Stimulated activated CD8-positive, alpha-beta memory T cell treated with anti-CD3 and anti-CD28 coated beads, Interleukin-4, amount 100 ng/mL, for 4 hours (primary cell): ENCODE measurements at regions not wholly inside any gene's neighbourhood (a gene's known extent, or its start where the extent isn't known, plus 50 kb on each side); places are given as distances from the start of the nearest gene placed in this dataset.

Experiments used
- DNase-seq, 2 donors: peaks; one replicate each; pipeline ENCODE4 v3.0.0-alpha.2; 2020; ENCODE audit warnings: low read depth in 2 of 2, low spot score in 1 of 2

GRCh38 chr16:17606460-17606859, 135.7 kb upstream of the XYLT1 start:
- no peak for DNase-seq

DNA sequence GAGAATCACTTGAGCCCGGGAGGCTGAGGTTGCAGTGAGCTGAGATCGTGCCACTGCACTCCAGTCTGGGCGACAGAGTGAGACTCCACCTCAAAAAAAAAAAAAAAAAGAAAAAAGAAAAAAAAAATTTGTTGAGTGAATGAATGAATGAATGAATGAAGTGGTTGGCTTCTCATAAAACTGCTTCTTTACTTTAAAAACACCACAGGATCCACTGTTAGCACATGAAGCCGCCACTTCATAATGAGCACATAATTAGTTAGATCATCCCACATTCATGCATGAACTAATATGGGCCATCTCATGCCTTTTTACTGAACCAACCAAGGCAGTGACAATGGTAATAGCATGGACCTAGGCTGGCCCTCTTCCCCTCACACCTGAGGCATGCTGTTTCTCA, 135.0 kb upstream of the XYLT1 start:
- DNase-seq, result no peak

DNA sequence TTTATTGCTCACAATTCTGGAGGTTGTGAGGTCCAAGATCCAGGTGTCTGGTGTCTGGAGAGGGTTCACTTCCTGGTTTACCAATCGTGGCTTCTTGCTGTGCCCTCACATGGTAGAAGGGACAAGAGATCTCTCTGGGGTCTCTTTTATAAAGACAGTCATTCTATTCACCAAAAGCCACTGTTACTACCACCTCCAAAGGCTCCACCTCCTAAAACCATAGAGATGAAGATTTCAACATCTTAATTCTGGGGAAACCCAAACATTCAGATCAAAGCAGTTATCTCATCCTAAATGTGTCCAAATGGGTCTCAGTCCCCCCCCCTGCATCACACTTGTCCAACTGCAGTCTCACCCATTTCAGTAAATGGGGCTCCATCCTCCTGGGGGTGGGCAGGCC, 132.9 kb upstream of the XYLT1 start:
- DNase-seq, result no peak

GRCh38 chr16:17602678-17603077, 131.9 kb upstream of the XYLT1 start:
- no peak for DNase-seq

DNA sequence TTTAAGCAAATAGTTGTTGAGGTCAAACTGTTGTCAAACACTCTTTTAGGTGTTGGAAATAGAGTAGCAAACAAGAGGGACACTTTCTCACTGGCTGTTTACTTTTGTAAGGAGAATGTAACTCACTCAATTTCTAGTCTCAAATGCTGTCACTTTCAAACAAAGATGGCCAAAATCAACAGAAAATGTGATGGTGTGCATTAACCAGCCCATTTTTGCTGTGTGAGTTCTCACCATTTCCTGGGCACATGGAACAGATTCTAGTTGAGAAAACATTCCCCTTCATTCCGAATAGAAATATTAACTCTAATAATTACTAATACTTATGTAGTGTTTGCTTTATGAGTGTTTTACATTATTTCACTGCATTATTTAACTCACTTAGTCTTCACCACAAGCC, 128.2 kb upstream of the XYLT1 start:
- DNase-seq, result no peak

GRCh38 chr16:17591655-17592405, 121.1 kb upstream of the XYLT1 start:
- no peak for DNase-seq

DNA sequence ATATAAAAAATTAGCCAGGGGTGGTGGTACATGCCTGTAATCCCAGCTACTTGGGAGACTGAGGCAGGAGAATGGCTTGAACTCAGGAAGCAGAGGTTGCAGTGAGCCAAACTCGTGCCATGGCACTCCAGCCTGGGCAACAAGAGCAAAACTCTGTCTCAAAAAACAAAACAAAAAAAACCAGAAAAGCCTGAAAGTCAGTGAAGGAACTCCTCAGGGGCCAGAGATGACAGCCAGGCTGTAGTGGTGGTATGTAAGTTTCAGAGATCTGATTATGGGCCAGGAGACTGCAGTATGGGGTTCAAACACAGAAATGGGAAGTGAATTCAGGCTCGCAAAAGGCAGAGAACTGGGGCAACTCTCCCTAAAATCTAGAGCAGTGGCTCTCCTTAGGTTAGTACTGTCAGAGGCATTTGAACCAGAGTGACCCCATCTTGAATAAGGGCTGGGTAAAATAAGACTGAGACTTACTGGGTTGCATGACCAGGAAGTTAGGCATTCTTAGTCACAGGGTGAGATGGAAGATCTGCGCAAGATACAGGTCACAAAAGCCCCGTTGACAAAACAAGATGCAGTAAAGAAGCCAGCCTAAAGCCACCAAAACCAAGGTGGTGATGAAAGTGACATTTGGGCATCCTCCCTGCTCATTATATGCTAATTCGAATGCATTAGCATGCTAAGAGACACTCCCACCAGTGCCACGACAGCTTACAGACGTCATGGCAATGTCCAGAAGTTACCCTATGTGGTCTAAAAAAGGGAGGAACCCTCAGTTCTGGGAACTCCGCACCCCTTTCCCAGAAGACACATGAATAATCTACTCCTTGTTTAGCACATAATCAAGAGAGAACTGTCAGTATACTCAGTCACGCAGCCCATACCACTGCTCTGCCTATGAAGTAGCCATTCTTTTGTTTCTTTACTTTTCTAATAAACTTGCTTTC, 120.2 kb upstream of the XYLT1 start:
- DNase-seq, result peak; percentile 6 to 24

DNA sequence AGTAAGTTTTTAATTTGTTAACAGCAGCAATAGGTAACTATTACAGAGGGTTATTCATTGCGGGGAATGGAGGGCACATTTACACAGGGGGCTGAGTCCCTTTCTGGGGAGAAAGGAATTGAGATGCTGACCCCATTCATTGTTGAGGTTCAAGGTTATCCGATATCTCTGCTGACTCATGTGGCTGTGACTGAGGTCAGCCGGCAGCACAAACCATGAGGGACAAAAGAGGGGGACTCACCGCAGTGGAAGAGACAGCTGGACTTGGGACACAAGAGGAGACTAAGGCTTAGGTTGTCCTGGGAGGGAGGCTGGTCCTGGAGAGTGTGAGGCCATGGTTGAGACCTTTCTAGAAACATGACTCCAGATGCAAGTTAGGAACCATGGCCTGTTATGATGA, 119.1 kb upstream of the XYLT1 start:
- DNase-seq, result no peak

GRCh38 chr16:17585449-17586074, 114.8 kb upstream of the XYLT1 start:
- DNase-seq, result no peak

- DNase-seq, result peak; percentile 5 to 23
These were observed 108.5 kb upstream of the XYLT1 start for GRCh38 chr16:17578981-17579874.

- no peak for DNase-seq
These were observed 103.5 kb upstream of the XYLT1 start for GRCh38 chr16:17574256-17574655.

DNA sequence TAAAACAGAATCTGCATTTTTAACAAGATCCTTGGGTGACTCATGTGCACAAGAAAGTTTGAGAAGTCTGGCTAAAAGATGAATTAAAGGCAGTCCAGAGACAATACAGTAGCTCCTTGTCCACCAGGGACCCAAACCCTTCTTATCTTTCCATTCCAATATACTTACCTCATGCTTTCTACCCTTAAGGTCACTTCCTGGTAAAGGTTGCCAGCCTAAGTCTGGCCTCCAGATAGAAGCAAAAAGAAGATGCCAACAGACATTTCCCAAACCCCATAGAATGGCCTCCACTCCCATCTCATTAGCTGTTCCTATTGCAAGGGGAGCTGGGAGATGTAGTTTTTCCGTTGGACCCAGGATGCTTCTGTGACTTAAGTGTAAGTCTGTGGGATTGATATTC, 101.4 kb upstream of the XYLT1 start:
- no peak for DNase-seq

DNA sequence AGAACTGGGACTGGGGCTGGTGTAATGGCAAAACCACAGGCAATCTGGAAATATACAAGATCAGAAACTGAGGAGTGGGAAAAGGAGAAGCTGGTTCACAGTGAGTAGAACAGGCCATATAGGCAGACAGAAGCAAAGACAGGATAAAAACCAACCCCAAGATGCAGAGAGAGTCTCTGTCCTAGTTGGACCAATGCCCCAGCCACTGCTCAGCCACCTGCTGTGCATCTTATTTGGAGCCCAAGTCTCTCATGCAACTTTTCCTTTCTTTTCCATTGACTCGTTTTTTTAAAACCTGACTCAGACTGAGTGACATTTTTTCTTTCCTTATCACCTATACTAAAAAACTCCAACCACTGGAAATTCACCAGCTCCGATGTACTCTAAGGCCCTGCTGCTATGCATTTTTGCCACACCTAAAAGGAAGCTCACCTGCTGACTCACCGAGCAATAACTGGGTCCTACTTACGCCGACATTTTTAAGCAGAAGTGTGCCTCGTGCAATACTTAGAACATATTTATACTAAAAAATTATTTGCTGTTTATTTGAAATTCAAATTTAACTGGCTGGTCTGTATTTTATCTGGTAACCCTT, 100.8 kb upstream of the XYLT1 start:
- DNase-seq, result no peak

- DNase-seq, result no peak
These were observed 97.5 kb upstream of the XYLT1 start for GRCh38 chr16:17568239-17568638.

- no peak for DNase-seq
These were observed 96.7 kb upstream of the XYLT1 start for GRCh38 chr16:17567455-17567854.

GRCh38 chr16:17566656-17567450, 96.1 kb upstream of the XYLT1 start:
- DNase-seq, result no peak

- no peak for DNase-seq
These were observed 95.3 kb upstream of the XYLT1 start for GRCh38 chr16:17566075-17566474.

- DNase-seq, result no peak
These were observed 94.8 kb upstream of the XYLT1 start for GRCh38 chr16:17565605-17566004.

DNA sequence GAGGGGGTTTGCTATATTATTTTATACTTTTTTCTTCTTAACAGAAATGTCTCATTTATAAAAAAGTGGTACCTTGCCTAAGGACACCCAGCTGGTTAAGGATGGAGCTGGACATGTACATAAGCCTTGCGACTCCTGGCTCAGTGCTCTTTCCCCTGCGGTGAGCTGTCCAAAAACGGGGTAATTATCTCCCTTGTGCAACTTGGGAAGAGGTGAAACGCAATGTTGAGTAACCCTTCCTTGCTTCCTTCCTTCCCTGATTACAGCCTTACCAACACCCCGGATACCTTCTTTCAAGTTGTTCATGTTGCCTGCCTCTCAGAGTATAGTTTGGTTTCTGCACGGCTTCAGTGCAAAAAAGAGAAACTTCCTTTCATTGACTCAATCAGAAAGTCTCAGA, 94.1 kb upstream of the XYLT1 start:
- no peak for DNase-seq
